Fibroblast of lung (primary cell): ENCODE measurements at regions not wholly inside any gene's neighbourhood (a gene's known extent, or its start where the extent isn't known, plus 50 kb on each side); places are given as distances from the start of the nearest gene placed in this dataset.

ENCODE experiments used
- DNase-seq, 2 donors: peaks; one replicate each; pipeline versions ENCODE4 v3.0.0 to v3.0.0-alpha.2; 2010; ENCODE audit warnings: low read depth in 2 of 2
- H2AFZ ChIP-seq: 2 replicates; pipeline ENCODE4 v1.5.1; 2012; ENCODE audit warnings: low read length, control low read depth, inconsistent platforms
- H3K27ac ChIP-seq: 2 replicates; pipeline ENCODE4 v1.5.1; 2011; ENCODE audit warnings: low read length, control low read depth; ENCODE audit not compliant: insufficient read depth
- H3K27me3 ChIP-seq: 2 replicates; pipeline ENCODE4 v1.5.1; 2011; ENCODE audit warnings: mild to moderate bottlenecking, low read length; ENCODE audit not compliant: control insufficient read depth, insufficient read depth
- H3K36me3 ChIP-seq: 2 replicates; pipeline ENCODE4 v1.5.1; 2011; ENCODE audit warnings: low read length; ENCODE audit not compliant: control insufficient read depth, insufficient read depth
- H3K4me1 ChIP-seq: 2 replicates; pipeline ENCODE4 v1.5.1; 2011; ENCODE audit warnings: low read length; ENCODE audit not compliant: control insufficient read depth, insufficient read depth; ENCODE audit errors: extremely low read depth
- H3K4me2 ChIP-seq: 2 replicates; pipeline ENCODE4 v1.5.1; 2011; ENCODE audit warnings: low read length, control low read depth; ENCODE audit not compliant: insufficient read depth; ENCODE audit errors: extremely low read depth
- H3K4me3 ChIP-seq, 4 experiments: fragments of 200-600 bp in 1 of 4; sonication (generic) in 1 of 4; replicated peaks in 1 of 4; 2 replicates each; pipeline ENCODE4 v1.5.1; 2011 to 2016; ENCODE audit warnings: low read length in 4 of 4, low read depth in 3 of 4, mild to moderate bottlenecking in 3 of 4, control low read depth in 2 of 4, inconsistent platforms in 1 of 4, mixed read lengths in 1 of 4; ENCODE audit not compliant: insufficient read depth in 1 of 4; ENCODE audit errors: control extremely low read depth in 1 of 4
- H3K79me2 ChIP-seq: 2 replicates; pipeline ENCODE4 v1.5.1; 2012; ENCODE audit warnings: mild to moderate bottlenecking, low read length, inconsistent platforms; ENCODE audit not compliant: control insufficient read depth, insufficient read depth
- H3K9ac ChIP-seq: 2 replicates; pipeline ENCODE4 v1.5.1; 2011; ENCODE audit warnings: mild to moderate bottlenecking, low read length, control low read depth; ENCODE audit not compliant: insufficient read depth
- H3K9me3 ChIP-seq: 2 replicates; pipeline ENCODE4 v1.5.1; 2012; ENCODE audit warnings: low read depth, low read length; ENCODE audit not compliant: control insufficient read depth, insufficient read depth
- H4K20me1 ChIP-seq: 2 replicates; pipeline ENCODE4 v1.5.1; 2011; ENCODE audit warnings: low read length; ENCODE audit not compliant: control insufficient read depth, insufficient read depth; ENCODE audit errors: extremely low read depth
- CTCF ChIP-seq, 2 donors: IDR thresholded peaks in 1 of 2; conservative IDR thresholded peaks in 1 of 2; 1 replicate in 1 of 2; 2 replicates in 1 of 2; pipeline ENCODE4 v1.5.1; 2011 to 2012; ENCODE audit warnings: low read length in 2 of 2, control low read depth in 1 of 2, inconsistent platforms in 1 of 2, low read depth in 1 of 2, mild to moderate bottlenecking in 1 of 2
- EZH2 ChIP-seq: IDR thresholded peaks from 2 replicates; pipeline ENCODE4 v1.5.1; 2012; ENCODE audit warnings: low read length, control low read depth, mild to moderate bottlenecking; ENCODE audit errors: missing control alignments

- no peak for DNase-seq
- no peak overlapping the region for H3K4me2 ChIP-seq
- no peaks in the 10 kb centered on the region for H4K20me1 ChIP-seq
- no peak overlapping the region for H2AFZ ChIP-seq
- no peaks in the 10 kb centered on the region for H3K79me2 ChIP-seq
- H3K4me1 ChIP-seq, result no peaks in the 10 kb centered on the region
- no peaks in the 10 kb centered on the region for H3K36me3 ChIP-seq
- TF ChIP-seq CTCF (conservative IDR thresholded peaks at IDR 0.05 in 1 of 2, IDR thresholded peaks at IDR 0.05 in 1 of 2; ENCODE audit: low read depth in 1 of 2, low read length in 2 of 2) (no peak), EZH2 (no peak)
- no peak overlapping the region for H3K4me3 ChIP-seq
- H3K27me3 ChIP-seq, result no peaks in the 10 kb centered on the region
- no peak overlapping the region for H3K9ac ChIP-seq
- H3K9me3 ChIP-seq, result no peaks in the 10 kb centered on the region
- no peak overlapping the region for H3K27ac ChIP-seq
Observed at GRCh38 chr4:141921293-141921692, 284.9 kb downstream of the IL15 start.

- TF ChIP-seq CTCF (conservative IDR thresholded peaks at IDR 0.05 in 1 of 2, IDR thresholded peaks at IDR 0.05 in 1 of 2; ENCODE audit: low read depth in 1 of 2, low read length in 2 of 2) (no peak), EZH2 (no peak)
- Histone ChIP-seq H3K79me2 (no peaks in the 10 kb centered on the region), H3K9me3 (no peaks in the 10 kb centered on the region), H4K20me1 (no peaks in the 10 kb centered on the region), H3K27ac (no peak overlapping the region), H3K27me3 (no peaks in the 10 kb centered on the region), H3K36me3 (no peaks in the 10 kb centered on the region), H3K4me3 (no peak overlapping the region), H2AFZ (no peak overlapping the region), H3K4me2 (no peak overlapping the region), H3K4me1 (no peaks in the 10 kb centered on the region), H3K9ac (no peak overlapping the region)
- peak in 1 of 2 donors; percentile 35 for DNase-seq
Observed at GRCh38 chr4:141922236-141922635, 285.9 kb downstream of the IL15 start.

GRCh38 chr4:141926406-141926805, 290.0 kb downstream of the IL15 start:
- Histone ChIP-seq H3K4me2 (no peak overlapping the region), H3K9me3 (no peaks in the 10 kb centered on the region), H4K20me1 (no peaks in the 10 kb centered on the region), H3K27me3 (no peaks in the 10 kb centered on the region), H3K4me1 (no peaks in the 10 kb centered on the region), H3K36me3 (no peaks in the 10 kb centered on the region), H3K79me2 (no peaks in the 10 kb centered on the region), H2AFZ (no peak overlapping the region), H3K27ac (no peak overlapping the region), H3K4me3 (no peak overlapping the region), H3K9ac (no peak overlapping the region)
- TF ChIP-seq CTCF (conservative IDR thresholded peaks at IDR 0.05 in 1 of 2, IDR thresholded peaks at IDR 0.05 in 1 of 2; ENCODE audit: low read depth in 1 of 2, low read length in 2 of 2), result no peak
- TF ChIP-seq EZH2, result no peak
- no peak for DNase-seq
